ENCODE measurements at regions not wholly inside any gene's neighbourhood (a gene's known extent, or its start where the extent isn't known, plus 50 kb on each side); places are given as distances from the start of the nearest gene placed in this dataset.

DNA sequence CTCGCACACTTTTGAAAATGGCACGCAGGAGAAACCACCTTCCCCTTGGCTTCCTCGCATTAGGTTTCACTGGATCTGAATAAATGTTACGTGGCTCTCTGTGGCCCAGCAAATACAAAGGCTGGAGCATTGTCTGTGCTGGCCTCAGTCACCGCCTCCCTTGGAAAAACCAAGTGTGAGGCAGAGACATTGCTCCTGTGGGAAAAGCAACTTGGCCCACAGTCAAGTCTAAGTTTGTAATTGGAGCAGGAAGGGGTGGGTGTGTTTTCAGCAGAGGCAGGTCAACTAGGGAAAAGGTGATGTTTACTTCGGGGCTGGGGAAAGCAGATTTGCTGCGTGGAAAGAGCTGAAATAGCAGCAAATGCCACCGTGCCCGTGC is 101.6 kb downstream of the IRS2 start:
- Histone ChIP-seq H3K36me3 (no peaks in the 10 kb centered on the region), H3K9me3 (no peaks in the 10 kb centered on the region), H3K4me1 (ENCODE audit: control insufficient read depth in 1 of 2, insufficient read depth in 1 of 2, low read depth in 1 of 2, low read length in 1 of 2) (no peaks in the 10 kb centered on the region), H3K4me3 (ENCODE audit: low read depth in 1 of 2, low read length in 1 of 2) (no peak overlapping the region), H3K27ac (no peak overlapping the region), H3K27me3 (no peaks in the 10 kb centered on the region)
- TF ChIP-seq, protein P1, sequence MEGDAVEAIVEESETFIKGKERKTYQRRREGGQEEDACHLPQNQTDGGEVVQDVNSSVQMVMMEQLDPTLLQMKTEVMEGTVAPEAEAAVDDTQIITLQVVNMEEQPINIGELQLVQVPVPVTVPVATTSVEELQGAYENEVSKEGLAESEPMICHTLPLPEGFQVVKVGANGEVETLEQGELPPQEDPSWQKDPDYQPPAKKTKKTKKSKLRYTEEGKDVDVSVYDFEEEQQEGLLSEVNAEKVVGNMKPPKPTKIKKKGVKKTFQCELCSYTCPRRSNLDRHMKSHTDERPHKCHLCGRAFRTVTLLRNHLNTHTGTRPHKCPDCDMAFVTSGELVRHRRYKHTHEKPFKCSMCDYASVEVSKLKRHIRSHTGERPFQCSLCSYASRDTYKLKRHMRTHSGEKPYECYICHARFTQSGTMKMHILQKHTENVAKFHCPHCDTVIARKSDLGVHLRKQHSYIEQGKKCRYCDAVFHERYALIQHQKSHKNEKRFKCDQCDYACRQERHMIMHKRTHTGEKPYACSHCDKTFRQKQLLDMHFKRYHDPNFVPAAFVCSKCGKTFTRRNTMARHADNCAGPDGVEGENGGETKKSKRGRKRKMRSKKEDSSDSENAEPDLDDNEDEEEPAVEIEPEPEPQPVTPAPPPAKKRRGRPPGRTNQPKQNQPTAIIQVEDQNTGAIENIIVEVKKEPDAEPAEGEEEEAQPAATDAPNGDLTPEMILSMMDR (IDR thresholded peaks at IDR 0.05): no peak

DNA sequence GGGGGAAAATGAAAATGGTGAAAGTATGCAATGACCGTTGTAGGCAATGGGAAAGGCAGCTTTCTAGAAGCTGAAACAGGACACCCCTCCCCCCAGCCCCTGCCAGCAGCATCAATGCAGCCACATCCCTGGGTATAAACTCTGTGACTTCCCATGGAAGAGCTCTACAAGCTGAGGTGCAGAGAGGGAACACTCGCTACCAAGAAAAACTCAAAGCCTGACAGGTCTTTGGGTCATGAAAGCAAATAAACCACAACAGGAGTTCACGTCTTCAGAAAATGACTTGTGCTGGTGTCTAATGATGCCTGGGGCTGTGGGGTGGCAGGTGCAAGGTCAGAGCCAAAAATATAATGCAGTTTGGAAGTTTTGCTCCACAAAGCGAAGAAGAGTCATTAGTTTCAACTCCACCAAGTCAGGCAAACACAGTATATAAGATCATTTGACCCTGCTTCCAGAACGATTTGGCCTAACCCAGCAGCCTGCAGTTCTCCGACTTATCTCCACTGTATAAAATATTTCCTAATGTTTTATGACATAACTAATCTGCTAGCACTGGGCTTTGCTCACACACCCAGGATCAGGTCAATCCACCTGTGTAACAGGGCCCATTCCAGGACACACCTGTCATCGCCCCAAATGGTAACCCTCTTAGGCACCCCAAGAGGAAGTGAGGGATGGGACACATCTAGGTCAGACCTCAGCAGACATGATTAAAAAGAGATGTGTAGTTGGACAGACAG is 102.1 kb downstream of the IRS2 start:
- Histone ChIP-seq H3K4me3 (ENCODE audit: low read depth in 1 of 2, low read length in 1 of 2) (no peak overlapping the region), H3K36me3 (no peaks in the 10 kb centered on the region), H3K4me1 (ENCODE audit: control insufficient read depth in 1 of 2, insufficient read depth in 1 of 2, low read depth in 1 of 2, low read length in 1 of 2) (no peaks in the 10 kb centered on the region), H3K27ac (no peak overlapping the region), H3K27me3 (no peaks in the 10 kb centered on the region), H3K9me3 (no peaks in the 10 kb centered on the region)
- TF ChIP-seq, protein P1 (IDR thresholded peaks at IDR 0.05): no peak

DNA sequence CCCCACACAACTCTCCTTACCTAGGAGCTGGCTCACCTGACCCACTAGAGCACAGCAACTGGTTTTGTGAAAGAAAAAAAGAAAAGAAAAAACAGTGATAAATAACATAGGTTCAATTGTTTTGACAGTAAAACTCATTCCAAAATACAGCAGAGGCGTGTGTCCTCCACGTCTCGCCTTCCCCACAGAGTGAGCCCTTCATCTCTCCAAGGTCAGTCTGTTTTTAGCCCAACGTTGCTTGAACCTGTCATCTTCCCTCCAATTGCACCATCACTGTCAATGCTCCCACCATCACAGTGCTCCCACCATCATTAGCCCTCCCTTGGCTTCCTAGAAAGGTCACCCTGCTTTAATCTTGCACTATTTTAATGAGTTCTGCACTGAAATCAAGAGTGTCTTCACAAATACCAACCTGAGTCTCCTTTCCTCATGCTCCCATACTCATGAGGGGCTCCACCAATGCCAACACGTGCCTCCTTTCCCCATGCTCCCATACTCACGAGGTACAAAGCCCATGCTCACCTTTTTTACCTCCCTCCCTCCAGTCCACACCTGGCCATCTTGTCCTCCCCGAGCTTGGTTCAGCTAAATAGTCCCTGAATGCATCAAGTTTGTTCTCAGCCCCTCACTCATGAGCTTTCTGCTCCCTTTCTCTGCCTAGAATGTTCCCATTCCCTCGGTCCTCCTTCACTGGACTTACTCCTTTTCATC is 103.7 kb downstream of the IRS2 start:
- no peaks in the 10 kb centered on the region for H3K27me3 ChIP-seq

DNA sequence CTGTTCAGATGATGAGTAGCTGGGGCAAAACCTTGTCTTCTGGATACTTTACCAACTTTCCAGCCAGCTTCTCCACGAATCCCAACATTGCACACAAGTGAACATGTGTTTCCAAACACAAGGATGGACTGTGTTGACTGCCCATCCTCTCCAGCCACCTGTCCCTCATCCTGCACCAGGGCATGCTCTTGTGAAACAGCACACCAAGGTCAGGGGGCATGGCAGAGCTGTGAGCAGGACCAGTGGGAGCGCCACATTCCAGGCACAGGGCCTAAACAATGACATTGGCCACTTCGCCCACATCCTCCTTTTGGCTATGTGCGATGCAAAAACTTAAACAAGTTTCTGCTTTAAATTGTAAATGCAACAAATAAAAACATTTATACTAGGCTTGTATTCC is 105.5 kb downstream of the IRS2 start:
- Histone ChIP-seq H3K27me3 (no peaks in the 10 kb centered on the region), H3K9me3 (no peaks in the 10 kb centered on the region), H3K36me3 (no peaks in the 10 kb centered on the region), H3K4me3 (ENCODE audit: low read depth in 1 of 2, low read length in 1 of 2) (no peak overlapping the region), H3K4me1 (ENCODE audit: control insufficient read depth in 1 of 2, insufficient read depth in 1 of 2, low read depth in 1 of 2, low read length in 1 of 2) (no peaks in the 10 kb centered on the region), H3K27ac (no peak overlapping the region)
- TF ChIP-seq, protein P1 (IDR thresholded peaks at IDR 0.05): no peak

More for the DNA sequence above, 103.7 kb downstream of the IRS2 start:
- H3K27ac ChIP-seq: no peak overlapping the region
- H3K4me3 ChIP-seq (ENCODE audit: low read depth in 1 of 2, low read length in 1 of 2): no peak overlapping the region
- TF ChIP-seq, protein P1 (IDR thresholded peaks at IDR 0.05): no peak
- no peaks in the 10 kb centered on the region for H3K4me1 ChIP-seq (ENCODE audit: control insufficient read depth in 1 of 2, insufficient read depth in 1 of 2, low read depth in 1 of 2, low read length in 1 of 2)
- no peaks in the 10 kb centered on the region for H3K9me3 ChIP-seq
- no peaks in the 10 kb centered on the region for H3K36me3 ChIP-seq

DNA sequence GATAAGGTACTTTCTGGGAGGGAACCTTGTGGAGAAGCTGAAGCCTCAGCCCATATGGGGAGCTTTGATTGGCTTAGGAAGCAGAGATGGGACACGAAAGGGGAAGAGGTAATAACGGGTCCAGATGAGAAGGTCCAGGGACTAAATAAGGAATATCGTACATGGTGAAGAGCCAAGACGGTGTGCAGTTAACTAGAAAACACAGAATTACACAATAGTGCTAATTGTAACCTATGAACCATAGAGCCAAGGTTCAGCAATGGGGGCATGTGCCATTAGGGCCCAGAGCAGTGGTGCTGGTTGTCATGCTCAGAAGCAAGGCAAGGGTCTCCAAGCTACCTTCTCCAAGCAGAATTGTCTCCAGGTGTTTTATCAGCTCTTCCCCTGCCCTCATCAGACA is 106.1 kb downstream of the IRS2 start:
- TF ChIP-seq, protein P1 (IDR thresholded peaks at IDR 0.05): no peak
- no peaks in the 10 kb centered on the region for H3K36me3 ChIP-seq
- no peaks in the 10 kb centered on the region for H3K27me3 ChIP-seq
- no peaks in the 10 kb centered on the region for H3K4me1 ChIP-seq (ENCODE audit: control insufficient read depth in 1 of 2, insufficient read depth in 1 of 2, low read depth in 1 of 2, low read length in 1 of 2)
- no peak overlapping the region for H3K4me3 ChIP-seq (ENCODE audit: low read depth in 1 of 2, low read length in 1 of 2)
- no peaks in the 10 kb centered on the region for H3K9me3 ChIP-seq
- no peak overlapping the region for H3K27ac ChIP-seq

Measured in neutrophil (primary cell).